ENCODE measurements at regions not wholly inside any gene's neighbourhood (a gene's known extent, or its start where the extent isn't known, plus 50 kb on each side); places are given as distances from the start of the nearest gene placed in this dataset.

GRCh38 chr13:44249431-44249836, 124.2 kb upstream of the SERP2 start:
- TF ChIP-seq YY1 (IDR thresholded peaks at IDR 0.05; ENCODE audit: low read depth) (no peak), TCF12 (IDR thresholded peaks at IDR 0.05; ENCODE audit: low read depth) (no peak), CEBPB (IDR thresholded peaks at IDR 0.05) (no peak), MAX (IDR thresholded peaks at IDR 0.05) (no peak), REST (IDR thresholded peaks at IDR 0.05; ENCODE audit: low read depth) (no peak), TAF1 (IDR thresholded peaks at IDR 0.05; ENCODE audit: low read depth) (no peak), EP300 (IDR thresholded peaks at IDR 0.05; ENCODE audit: borderline replicate concordance) (no peak), NFIC (IDR thresholded peaks at IDR 0.05) (no peak), CREB1 (IDR thresholded peaks at IDR 0.05; ENCODE audit: low read depth) (no peak), ZBTB7A (IDR thresholded peaks at IDR 0.05; ENCODE audit: low read depth) (no peak), RAD21 (IDR thresholded peaks at IDR 0.05; ENCODE audit: low read depth) (no peak), TEAD4 (IDR thresholded peaks at IDR 0.05) (no peak), FOXM1 (IDR thresholded peaks at IDR 0.05; ENCODE audit: borderline replicate concordance, low read depth) (no peak)

- TF ChIP-seq REST (IDR thresholded peaks at IDR 0.05; ENCODE audit: low read depth) (no peak), TEAD4 (IDR thresholded peaks at IDR 0.05) (no peak), TAF1 (IDR thresholded peaks at IDR 0.05; ENCODE audit: low read depth) (no peak)
Observed at GRCh38 chr13:44252938-44253337, 120.7 kb upstream of the SERP2 start.

- TF ChIP-seq TAF1 (IDR thresholded peaks at IDR 0.05; ENCODE audit: low read depth) (no peak), CREB1 (IDR thresholded peaks at IDR 0.05; ENCODE audit: low read depth) (no peak), MAX (IDR thresholded peaks at IDR 0.05) (no peak), ZBTB7A (IDR thresholded peaks at IDR 0.05; ENCODE audit: low read depth) (no peak), REST (IDR thresholded peaks at IDR 0.05; ENCODE audit: low read depth) (no peak), FOXM1 (IDR thresholded peaks at IDR 0.05; ENCODE audit: borderline replicate concordance, low read depth) (no peak), EGR1 (IDR thresholded peaks at IDR 0.05) (no peak), TCF12 (IDR thresholded peaks at IDR 0.05; ENCODE audit: low read depth) (no peak), TEAD4 (IDR thresholded peaks at IDR 0.05) (no peak), EP300 (IDR thresholded peaks at IDR 0.05; ENCODE audit: borderline replicate concordance) (no peak), YY1 (IDR thresholded peaks at IDR 0.05; ENCODE audit: low read depth) (no peak), CEBPB (IDR thresholded peaks at IDR 0.05) (no peak), USF1 (IDR thresholded peaks at IDR 0.05) (no peak), RAD21 (IDR thresholded peaks at IDR 0.05; ENCODE audit: low read depth) (no peak), NFIC (IDR thresholded peaks at IDR 0.05) (no peak)
Observed at GRCh38 chr13:44255771-44256364, 117.8 kb upstream of the SERP2 start.

GRCh38 chr13:44257796-44258195, 115.8 kb upstream of the SERP2 start:
- TF ChIP-seq NFIC (IDR thresholded peaks at IDR 0.05) (no peak), YY1 (IDR thresholded peaks at IDR 0.05; ENCODE audit: low read depth) (no peak), MAX (IDR thresholded peaks at IDR 0.05) (no peak), USF1 (IDR thresholded peaks at IDR 0.05) (no peak), TAF1 (IDR thresholded peaks at IDR 0.05; ENCODE audit: low read depth) (no peak), ZBTB7A (IDR thresholded peaks at IDR 0.05; ENCODE audit: low read depth) (no peak), RAD21 (IDR thresholded peaks at IDR 0.05; ENCODE audit: low read depth) (no peak)
